ENCODE measurements at regions not wholly inside any gene's neighbourhood (a gene's known extent, or its start where the extent isn't known, plus 50 kb on each side); places are given as distances from the start of the nearest gene placed in this dataset.

DNA sequence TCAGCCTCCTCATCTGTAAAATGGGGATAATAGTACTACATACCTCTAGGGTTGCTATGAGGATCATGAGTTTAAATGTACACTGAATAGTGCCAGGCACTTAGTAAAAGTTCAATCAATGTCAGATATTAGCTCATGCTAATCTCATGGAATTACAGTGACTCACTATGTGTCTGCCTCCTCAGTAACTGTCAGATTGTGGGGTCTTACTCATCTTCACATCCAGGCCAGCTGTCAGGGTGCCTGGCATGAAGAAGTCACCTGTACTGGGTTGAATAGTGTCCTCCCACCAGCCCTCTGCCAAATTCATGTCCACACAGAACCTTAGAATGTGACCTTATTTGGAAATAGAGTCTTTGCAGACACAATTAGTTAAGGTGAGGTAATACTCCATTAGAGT, 54.3 kb upstream of the STIM2 start:
- peak; percentile 21 for ATAC-seq (replicated peaks)
- H3K36me3 Mint-ChIP-seq (ENCODE audit: low read depth), result no peaks in the 10 kb centered on the region
- no peak overlapping the region for H3K27ac Mint-ChIP-seq
- H3K9me3 Mint-ChIP-seq, result peaks cover 5% of the 10 kb centered on the region
- H3K4me3 Mint-ChIP-seq, result no peak overlapping the region
- H3K27me3 Mint-ChIP-seq, result no peaks in the 10 kb centered on the region
- H3K4me1 Mint-ChIP-seq, result peaks cover 4% of the 10 kb centered on the region

DNA sequence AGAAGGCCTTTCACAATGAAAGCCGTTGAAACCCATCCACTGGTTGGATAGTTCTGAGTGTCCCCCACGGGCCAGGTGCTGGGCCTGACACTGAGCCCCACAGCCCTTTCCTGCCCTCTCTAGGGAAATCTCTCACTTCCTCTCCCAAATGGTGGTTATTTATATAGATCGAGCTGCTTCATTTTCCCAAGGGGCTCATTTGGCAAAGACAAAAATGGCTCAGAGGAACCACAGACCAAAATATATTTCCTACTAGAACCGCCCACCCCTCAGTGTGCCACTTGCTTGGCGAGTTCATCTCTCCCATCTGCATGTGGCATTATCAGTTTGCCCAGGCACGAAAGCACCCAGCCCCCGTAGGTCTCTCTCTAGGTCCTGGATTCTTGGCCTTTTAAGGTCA, 53.3 kb upstream of the STIM2 start:
- Mint-ChIP-seq H3K27me3 (no peaks in the 10 kb centered on the region), H3K9me3 (peaks cover 7% of the 10 kb centered on the region), H3K4me1 (peaks cover 11% of the 10 kb centered on the region), H3K36me3 (ENCODE audit: low read depth) (no peaks in the 10 kb centered on the region), H3K4me3 (no peak overlapping the region), H3K27ac (no peak overlapping the region)
- ATAC-seq (replicated peaks), result no peak

DNA sequence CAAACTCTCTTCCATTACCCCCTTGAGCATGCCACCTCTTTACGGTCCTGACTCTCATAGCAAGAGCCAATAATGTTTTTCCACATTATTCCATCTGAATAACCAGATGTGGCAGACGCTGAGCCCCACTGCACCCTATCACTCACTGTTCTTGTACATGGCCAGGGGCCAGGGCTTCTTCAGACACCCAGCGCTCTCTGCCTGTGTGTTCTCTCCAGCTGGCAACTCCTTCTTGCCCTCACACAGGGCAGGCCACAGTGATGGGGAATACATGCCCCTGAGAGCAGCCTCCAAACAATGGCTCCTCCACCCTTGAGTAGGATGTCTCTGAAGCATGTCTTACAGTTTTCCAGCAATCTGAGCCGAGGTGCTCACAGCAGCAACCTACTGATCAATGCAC, 50.8 kb upstream of the STIM2 start:
- no peak overlapping the region for H3K27ac Mint-ChIP-seq

More for the DNA sequence above, 50.8 kb upstream of the STIM2 start:
- Mint-ChIP-seq H3K4me3 (no peak overlapping the region), H3K36me3 (ENCODE audit: low read depth) (no peaks in the 10 kb centered on the region), H3K9me3 (peaks cover 7% of the 10 kb centered on the region), H3K4me1 (peaks cover 12% of the 10 kb centered on the region), H3K27me3 (no peaks in the 10 kb centered on the region)
- no peak for ATAC-seq (replicated peaks)
